OCI-LY7 (cell line): ENCODE measurements at regions not wholly inside any gene's neighbourhood (a gene's known extent, or its start where the extent isn't known, plus 50 kb on each side); places are given as distances from the start of the nearest gene placed in this dataset.

Source experiments
- BruUV-seq: library from RNA; stranded (reverse); fragments of 400-500 nt; replicated peaks from 2 replicates; lab custom pipeline; 2021; lab: Mats Ljungman, UMichigan
- CTCF ChIA-PET: fragments of 300-600 bp; sonication (Branson Sonifier 250); formaldehyde crosslinking; loops from one replicate; lab custom pipeline; 2022; ENCODE audit warnings: antibody characterized with exemption; ENCODE audit not compliant: unreplicated experiment; lab: Charles Lee
- POLR2A ChIA-PET: fragments of 300-600 bp; sonication (Branson Sonifier 250); formaldehyde crosslinking; loops from one replicate; lab custom pipeline; 2022; ENCODE audit warnings: antibody characterized with exemption; lab: Charles Lee
- DNase-seq: peaks from one replicate; pipeline ENCODE4 v3.0.0-alpha.2; 2015; ENCODE audit warnings: low spot score
- H2AFZ ChIP-seq: fragments of 200-600 bp; sonication (generic), shearing (Covaris generic); 2 replicates; pipeline ENCODE4 v1.6.1; 2014; ENCODE audit warnings: mild to moderate bottlenecking, antibody characterized with exemption, low read length, moderate library complexity
- H3K27ac ChIP-seq: fragments of 200-600 bp; sonication (generic); 2 replicates; pipeline ENCODE4 v1.5.1; 2014; ENCODE audit warnings: mixed run types, low read depth, mild to moderate bottlenecking, moderate library complexity, low read length, inconsistent platforms; ENCODE audit not compliant: poor library complexity, severe bottlenecking
- H3K36me3 ChIP-seq: fragments of 200-600 bp; sonication (generic); 2 replicates; pipeline ENCODE4 v1.6.1; 2014; ENCODE audit warnings: mild to moderate bottlenecking, antibody characterized with exemption, low read length, moderate library complexity, mixed read lengths; ENCODE audit not compliant: insufficient read depth
- H3K4me1 ChIP-seq: fragments of 200-600 bp; sonication (generic); 2 replicates; pipeline ENCODE4 v1.5.1; 2014; ENCODE audit warnings: mild to moderate bottlenecking, low read length; ENCODE audit not compliant: insufficient read depth, poor library complexity, severe bottlenecking
- H3K4me2 ChIP-seq: fragments of 200-600 bp; sonication (generic); 2 replicates; pipeline ENCODE4 v1.6.1; 2014; ENCODE audit warnings: mild to moderate bottlenecking, low read length
- H3K4me3 ChIP-seq: fragments of 200-600 bp; sonication (generic); 2 replicates; pipeline ENCODE4 v1.5.1; 2014; ENCODE audit warnings: mild to moderate bottlenecking, low read depth, low read length; ENCODE audit not compliant: poor library complexity, severe bottlenecking
- H3K79me2 ChIP-seq: fragments of 200-600 bp; sonication (generic); 2 replicates; pipeline ENCODE4 v1.6.1; 2016; ENCODE audit warnings: low read depth, mild to moderate bottlenecking, low read length, moderate library complexity, mixed read lengths; ENCODE audit not compliant: insufficient read depth
- H3K9me2 ChIP-seq: fragments of 200-600 bp; sonication (generic); 2 replicates; pipeline ENCODE4 v1.6.1; 2016; ENCODE audit warnings: mild to moderate bottlenecking, low read length, mixed read lengths; ENCODE audit not compliant: insufficient read depth
- H3K9me3 ChIP-seq: fragments of 200-600 bp; sonication (generic); 2 replicates; pipeline ENCODE4 v1.6.1; 2014; ENCODE audit warnings: mild to moderate bottlenecking, mixed run types, low read length, mixed read lengths
- H4K20me1 ChIP-seq: fragments of 200-600 bp; sonication (generic); 2 replicates; pipeline ENCODE4 v1.6.1; 2014; ENCODE audit warnings: mild to moderate bottlenecking, antibody characterized with exemption, low read length, moderate library complexity, mixed read lengths; ENCODE audit not compliant: insufficient read depth
- CTCF ChIP-seq: fragments of 200-600 bp; sonication (generic); conservative IDR thresholded peaks from 2 replicates; pipeline ENCODE4 v1.5.1; 2014; ENCODE audit warnings: mild to moderate bottlenecking, antibody characterized with exemption, low read length, moderate library complexity, mixed read lengths
- EZH2phosphoT487 ChIP-seq: fragments of 200-600 bp; sonication (generic); IDR thresholded peaks from 2 replicates; pipeline ENCODE4 v1.6.1; 2018; ENCODE audit warnings: low read depth, borderline replicate concordance, mild to moderate bottlenecking, mixed run types, antibody characterized with exemption, low read length, moderate library complexity, mixed read lengths
- intact Hi-C: fragments of 100-400 bp; cut with micrococcal nuclease; formaldehyde crosslinking; loops from one replicate; pipeline ENCODE4 v1.10.0; 2022; ENCODE audit not compliant: unreplicated experiment

- H4K20me1 ChIP-seq, result no peaks in the 10 kb centered on the region
- ChIA-PET CTCF (no interaction called here), POLR2A (no interaction called here)
- no peak for TF ChIP-seq CTCF
- TF ChIP-seq EZH2phosphoT487, result no peak
- no peaks in the 10 kb centered on the region for H3K79me2 ChIP-seq
- no peaks in the 10 kb centered on the region for H3K9me3 ChIP-seq
- H3K27ac ChIP-seq, result no peak overlapping the region
- peaks cover 6% of the 10 kb centered on the region for H3K4me1 ChIP-seq
- no peak overlapping the region for H3K4me2 ChIP-seq
- no peak overlapping the region for H3K4me3 ChIP-seq
- H3K9me2 ChIP-seq, result 0 out of 2 replicates have a peak, but pooled peaks cover 3% of the 10 kb centered on the region
- H2AFZ ChIP-seq, result no peak overlapping the region
- no peak for DNase-seq
- H3K36me3 ChIP-seq, result no peaks in the 10 kb centered on the region
- intact Hi-C loops, result no loop called here
- no TSS peak for BruUV-seq
Measured at GRCh38 chr2:198883604-198884003, 574.1 kb downstream of the SATB2 start.

- Histone ChIP-seq H3K9me3 (no peaks in the 10 kb centered on the region), H3K4me2 (no peak overlapping the region), H3K9me2 (no peaks in the 10 kb centered on the region), H3K4me1 (peaks cover 6% of the 10 kb centered on the region), H3K79me2 (no peaks in the 10 kb centered on the region), H3K4me3 (no peak overlapping the region), H4K20me1 (no peaks in the 10 kb centered on the region), H2AFZ (no peak overlapping the region; the same call in 1 of the 2 replicates), H3K27ac (no peak overlapping the region), H3K36me3 (no peaks in the 10 kb centered on the region)
- BruUV-seq, result no TSS peak
- ChIA-PET POLR2A (no interaction called here), CTCF (no interaction called here)
- no peak for DNase-seq
- intact Hi-C loops, result no loop called here
- TF ChIP-seq EZH2phosphoT487 (no peak), CTCF (no peak)
Measured at GRCh38 chr2:198880986-198881385, 576.8 kb downstream of the SATB2 start.

GRCh38 chr2:198880421-198880820, 577.3 kb downstream of the SATB2 start:
- intact Hi-C loops, result no loop called here
- Histone ChIP-seq H2AFZ (no peak overlapping the region), H3K4me3 (no peak overlapping the region), H3K79me2 (no peaks in the 10 kb centered on the region), H3K27ac (no peak overlapping the region), H3K36me3 (no peaks in the 10 kb centered on the region), H3K9me2 (no peaks in the 10 kb centered on the region), H3K4me1 (peaks cover 6% of the 10 kb centered on the region), H3K9me3 (no peaks in the 10 kb centered on the region), H3K4me2 (no peak overlapping the region), H4K20me1 (no peaks in the 10 kb centered on the region)
- ChIA-PET POLR2A (interaction anchor here (0.7 to 1.8 kb wide), 2 partner anchors 10 to 36 kb away, joined by 4 read pairs; no protein-coding TSS in a partner anchor), CTCF (no interaction called here)
- BruUV-seq, result no TSS peak
- no peak for TF ChIP-seq EZH2phosphoT487
- TF ChIP-seq CTCF, result no peak
- no peak for DNase-seq
